Aorta (tissue), 5 donors: ENCODE measurements at regions not wholly inside any gene's neighbourhood (a gene's known extent, or its start where the extent isn't known, plus 50 kb on each side); places are given as distances from the start of the nearest gene placed in this dataset.

Source experiments
- ATAC-seq: fragments of 200-7000 bp; cut with Tn5 transposase; one replicate; pipeline ENCODE4 v1.9.1; 2022; ENCODE audit warnings: moderate library complexity; ENCODE audit not compliant: low FRiP score
- DNase-seq, 2 donors: peaks; one replicate each; pipeline ENCODE4 v3.0.0-alpha.2; 2020
- H3K27ac ChIP-seq, 2 donors: one replicate each; pipeline ENCODE4 v1.5.1; 2013; ENCODE audit warnings: low read length in 2 of 2, mild to moderate bottlenecking in 2 of 2, moderate library complexity in 2 of 2, control low read depth in 1 of 2, inconsistent platforms in 1 of 2, low read depth in 1 of 2
- H3K27me3 ChIP-seq, 2 donors: one replicate each; pipeline ENCODE4 v1.6.1; 2013; ENCODE audit warnings: control low read depth in 1 of 2, low read length in 1 of 2, mild to moderate bottlenecking in 1 of 2, moderate library complexity in 1 of 2; ENCODE audit not compliant: insufficient read depth in 2 of 2, control insufficient read depth in 1 of 2
- H3K36me3 ChIP-seq, 2 donors: one replicate each; pipeline ENCODE4 v1.6.1; 2013; ENCODE audit warnings: control low read depth in 1 of 2, low read length in 1 of 2, mild to moderate bottlenecking in 1 of 2; ENCODE audit not compliant: insufficient read depth in 2 of 2, control insufficient read depth in 1 of 2
- H3K4me1 ChIP-seq, 2 donors: one replicate each; pipeline ENCODE4 v1.6.1; 2013; ENCODE audit warnings: low read length in 2 of 2, control low read depth in 1 of 2, mild to moderate bottlenecking in 1 of 2, moderate library complexity in 1 of 2; ENCODE audit not compliant: insufficient read depth in 2 of 2, control insufficient read depth in 1 of 2
- H3K4me3 ChIP-seq, 2 donors: one replicate each; pipeline ENCODE4 v1.5.1; 2013; ENCODE audit warnings: low read length in 2 of 2, control low read depth in 1 of 2, mild to moderate bottlenecking in 1 of 2
- H3K9me3 ChIP-seq: one replicate; pipeline ENCODE4 v1.6.1; 2013; ENCODE audit warnings: mild to moderate bottlenecking, low read length; ENCODE audit not compliant: control insufficient read depth
- WGBS, 2 donors: extraction: QIAGEN DNeasy Blood & Tissue Kit; methylation state at CpG; one replicate each; pipeline ENCODE4 v1.1.7; 2013; 5-methylcytosine and 5-hydroxymethylcytosine counted together
- intact Hi-C, 2 donors: fragments of 100-400 bp; cut with DNase I; formaldehyde crosslinking; loops; one replicate each; pipeline versions ENCODE4 v1.14.2 to v1.15.0; 2022
- donor health status: healthy with polysubstance abuse.
- donor health status: Bipolar disorder and iron deficiency.
- donor health status: DM: no; HTN: no; CAD: no.
- donor health status: DM: no; HTN: no; CAD: no.
- donor health status: DM: yes; HTN: yes; CAD: no.

DNA sequence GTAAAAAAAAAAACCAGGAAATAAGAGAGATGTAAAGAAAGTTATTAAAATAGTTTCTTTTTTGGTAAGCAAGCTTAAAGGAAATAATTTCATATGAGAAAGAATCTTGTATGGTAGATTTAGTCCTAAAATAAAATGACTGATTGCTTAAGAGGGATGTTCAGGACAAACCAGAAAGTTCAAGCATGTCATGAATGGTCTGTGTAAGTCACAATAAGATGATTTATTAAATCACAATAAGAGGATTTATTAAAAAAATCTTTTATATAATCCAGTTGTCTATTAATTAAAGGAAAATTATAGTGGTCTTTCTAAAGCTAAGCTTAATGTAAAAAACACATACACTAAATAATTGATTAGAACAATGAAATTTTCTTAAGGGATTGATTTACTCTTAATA is 91.8 kb upstream of the OR13F1 start:
- Histone ChIP-seq H3K4me1 (peaks cover 0 to 1% of the 10 kb centered on the region in 2 donors), H3K4me3 (no peak overlapping the region), H3K36me3 (no peaks in the 10 kb centered on the region), H3K9me3 (no peaks in the 10 kb centered on the region), H3K27ac (no peak overlapping the region), H3K27me3 (no peaks in the 10 kb centered on the region)
- ATAC-seq (no peak), DNase-seq (no peak)
- intact Hi-C loops, result no loop called here

DNA sequence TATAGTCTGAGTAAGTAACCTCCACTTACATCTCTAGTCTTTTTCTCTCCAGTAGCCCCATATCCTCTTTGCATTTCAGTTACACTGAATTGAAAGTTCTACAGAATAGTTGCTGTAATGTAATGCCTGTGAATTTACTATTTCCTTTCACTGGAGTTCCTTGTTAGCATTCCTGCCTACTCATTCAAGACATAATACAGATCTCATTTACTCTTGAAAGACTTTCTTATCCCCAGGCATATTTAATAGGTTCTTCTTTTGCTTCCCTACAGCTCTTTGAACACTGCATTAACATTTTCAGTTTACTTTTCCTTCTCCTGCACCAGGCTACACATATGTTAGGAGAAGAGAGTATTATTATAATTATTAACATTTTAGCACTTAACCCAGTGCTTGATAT is 87.6 kb upstream of the OR13F1 start:
- no peaks in the 10 kb centered on the region for H3K36me3 ChIP-seq
- H3K4me1 ChIP-seq, result peaks cover 0 to 1% of the 10 kb centered on the region in 2 donors
- intact Hi-C loops, result no loop called here
- no peak overlapping the region for H3K27ac ChIP-seq
- H3K9me3 ChIP-seq, result no peaks in the 10 kb centered on the region
- ATAC-seq (no peak), DNase-seq (no peak)
- no peaks in the 10 kb centered on the region for H3K27me3 ChIP-seq
- no peak overlapping the region for H3K4me3 ChIP-seq

DNA sequence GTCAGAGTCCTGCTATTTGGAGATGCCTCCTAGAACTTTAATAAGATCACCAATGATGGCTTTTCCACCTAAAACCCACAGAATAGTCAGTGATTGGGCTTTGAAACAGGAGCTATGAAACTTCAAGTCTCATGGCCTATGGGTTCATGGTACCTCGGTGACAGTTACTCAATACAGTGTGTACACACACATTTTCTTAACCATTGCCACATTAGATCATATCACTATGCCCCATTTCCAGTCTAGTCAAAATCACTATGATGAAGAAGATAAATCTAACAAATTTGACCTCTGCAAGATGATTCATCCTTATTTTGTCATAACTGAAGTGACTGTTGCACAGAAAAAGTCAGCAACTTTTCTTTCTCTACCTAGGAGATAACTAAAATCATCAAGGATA is 86.8 kb upstream of the OR13F1 start:
- Histone ChIP-seq H3K9me3 (no peaks in the 10 kb centered on the region), H3K4me1 (peaks cover 0 to 1% of the 10 kb centered on the region in 2 donors), H3K4me3 (no peak overlapping the region), H3K27me3 (no peaks in the 10 kb centered on the region), H3K36me3 (no peaks in the 10 kb centered on the region), H3K27ac (no peak overlapping the region)
- ATAC-seq, result no peak
- no peak for DNase-seq
- 83 to 95% methylated on average over 1 of the region's 1 CpG for WGBS, 2 donors
- intact Hi-C loops, result no loop called here

- Histone ChIP-seq H3K27me3 (no peaks in the 10 kb centered on the region), H3K4me3 (no peak overlapping the region), H3K36me3 (no peaks in the 10 kb centered on the region), H3K4me1 (no peaks in the 10 kb centered on the region), H3K9me3 (peaks cover 2% of the 10 kb centered on the region), H3K27ac (no peak overlapping the region)
- ATAC-seq, result no peak
- 58 to 68% methylated on average over 2 of the region's 2 CpGs for WGBS, 2 donors
- no peak for DNase-seq
- intact Hi-C loops, result no loop called here
Measured at GRCh38 chr9:104429031-104429546, 75.0 kb upstream of the OR13F1 start.

DNA sequence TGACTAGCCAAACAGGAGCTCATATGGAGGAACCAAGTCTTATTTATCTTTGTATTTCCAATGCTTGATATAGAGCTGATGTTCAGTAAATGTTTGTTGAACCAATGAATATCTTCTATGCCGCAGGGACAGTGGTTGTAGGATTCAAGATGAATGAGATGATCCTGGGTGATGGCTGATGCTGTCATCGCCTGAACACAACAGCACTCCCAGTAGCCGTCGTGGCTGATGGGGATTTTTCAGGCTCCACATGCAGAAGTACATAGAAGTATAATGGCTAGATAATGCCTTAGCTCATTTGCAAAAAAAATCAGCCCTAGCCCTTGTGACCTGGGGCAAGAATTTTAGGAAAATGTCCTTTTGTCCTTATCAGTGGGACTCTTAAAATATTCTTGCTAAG is 69.0 kb upstream of the OR13F1 start:
- no peaks in the 10 kb centered on the region for H3K4me1 ChIP-seq
- no peaks in the 10 kb centered on the region for H3K9me3 ChIP-seq
- 34 to 56% methylated on average over 4 of the region's 4 CpGs for WGBS, 2 donors
- H3K4me3 ChIP-seq, result no peak overlapping the region
- H3K27ac ChIP-seq, result no peak overlapping the region
- no peak for DNase-seq
- H3K36me3 ChIP-seq, result no peaks in the 10 kb centered on the region
- intact Hi-C loops, result no loop called here
- H3K27me3 ChIP-seq, result no peaks in the 10 kb centered on the region
- no peak for ATAC-seq

GRCh38 chr9:104448036-104448435 is 56.0 kb upstream of the OR13F1 start:
- Histone ChIP-seq H3K4me3 (no peak overlapping the region), H3K27me3 (no peaks in the 10 kb centered on the region), H3K36me3 (no peaks in the 10 kb centered on the region), H3K27ac (no peak overlapping the region), H3K4me1 (no peaks in the 10 kb centered on the region), H3K9me3 (no peaks in the 10 kb centered on the region)
- 46 to 47% methylated on average over 5 of the region's 5 CpGs for WGBS, 2 donors
- DNase-seq (no peak), ATAC-seq (no peak)
- intact Hi-C loops, result no loop called here
